A549 (cell line): ENCODE measurements at regions not wholly inside any gene's neighbourhood (a gene's known extent, or its start where the extent isn't known, plus 50 kb on each side); places are given as distances from the start of the nearest gene placed in this dataset.

Experiments used
- ATAC-seq, 2 experiments: fragments of 200-7000 bp in 1 of 2; fragments of >200 bp in 1 of 2; cut with Nextera tagmentation in 1 of 2; cut with Tn5 transposase in 1 of 2; 3 replicates each; pipeline versions ENCODE4 v1.8.0 to v1.9.1; 2018 to 2020; ENCODE audit warnings: mild to moderate bottlenecking in 1 of 2, moderate library complexity in 1 of 2
- CTCF ChIA-PET: fragments of 300-600 bp; sonication (Branson Sonifier 250); formaldehyde crosslinking; extraction: SDS; loops from one replicate; lab custom pipeline; 2021; ENCODE audit warnings: antibody characterized with exemption, inconsistent platforms; lab: Yijun Ruan, JAX
- POLR2A ChIA-PET: fragments of 350-600 bp; formaldehyde crosslinking; extraction: SDS; loops from one replicate; lab custom pipeline; 2021; ENCODE audit warnings: antibody characterized with exemption, inconsistent platforms; lab: Yijun Ruan, JAX
- DNase-seq, 2 experiments: peaks; one replicate each; pipeline versions ENCODE4 v3.0.0 to v3.0.0-alpha.2; 2011 to 2016; ENCODE audit warnings: low read depth in 1 of 2, low spot score in 1 of 2
- FAIRE-seq: peaks from 2 replicates; lab custom pipeline; 2011; peaks lifted over from hg19 to GRCh38; lab: Jason Lieb, UNC
- H3K27ac ChIP-seq, 2 experiments: fragments of >200 bp; sonication (Bioruptor Twin); formaldehyde crosslinking; 3 replicates each; pipeline ENCODE4 v1.5.1; 2016 to 2017
- H3K4me1 ChIP-seq: fragments of >200 bp; sonication (Bioruptor Twin); formaldehyde crosslinking; 3 replicates; pipeline ENCODE4 v1.6.1; 2016
- H3K4me2 ChIP-seq: fragments of >200 bp; sonication (Bioruptor Twin); formaldehyde crosslinking; 3 replicates; pipeline ENCODE4 v1.6.1; 2016
- H3K4me3 ChIP-seq: fragments of >200 bp; sonication (Bioruptor Twin); formaldehyde crosslinking; 3 replicates; pipeline ENCODE4 v1.5.1; 2016
- H3K9me3 ChIP-seq: fragments of >200 bp; sonication (Bioruptor Twin); formaldehyde crosslinking; 3 replicates; pipeline ENCODE4 v1.6.1; 2016
- BHLHE40 ChIP-seq: IDR thresholded peaks from 2 replicates; pipeline ENCODE4 v1.6.1; 2012; ENCODE audit warnings: low read depth, low read length, inconsistent platforms
- CEBPB ChIP-seq, 2 experiments: fragments of >200 bp in 1 of 2; sonication (Bioruptor Twin) in 1 of 2; formaldehyde crosslinking in 1 of 2; IDR thresholded peaks; 2 replicates each; pipeline ENCODE4 v1.6.1; 2012 to 2016
- CHD2 ChIP-seq: fragments of 150-350 bp; IDR thresholded peaks from 2 replicates; pipeline ENCODE4 v1.6.1; 2014; ENCODE audit warnings: low read length; ENCODE audit not compliant: partially characterized antibody
- EHMT2 ChIP-seq: fragments of 200-600 bp; sonication (generic); IDR thresholded peaks from 2 replicates; pipeline ENCODE4 v1.6.1; 2016; ENCODE audit warnings: antibody characterized with exemption, low read depth, mild to moderate bottlenecking, moderate library complexity
- EP300 ChIP-seq, 2 experiments: fragments of >200 bp; sonication (Bioruptor Twin); formaldehyde crosslinking; IDR thresholded peaks; 2 replicates in 1 of 2; 3 replicates in 1 of 2; pipeline ENCODE4 v1.6.1; 2016 to 2017
- ESRRA ChIP-seq: fragments of 150-350 bp; IDR thresholded peaks from 2 replicates; pipeline ENCODE4 v1.6.1; 2014; ENCODE audit warnings: mild to moderate bottlenecking, low read length, borderline replicate concordance
- FOSL2 ChIP-seq, 2 experiments: fragments of 450-650 bp in 1 of 2; fragments of >200 bp in 1 of 2; sonication (Bioruptor Twin) in 1 of 2; formaldehyde crosslinking; IDR thresholded peaks; 2 replicates each; pipeline versions ENCODE4 v1.5.0 to v1.6.1; 2016 to 2020; ENCODE audit warnings: mild to moderate bottlenecking in 1 of 2, moderate library complexity in 1 of 2
- GATA3 ChIP-seq: IDR thresholded peaks from 2 replicates; pipeline ENCODE4 v1.6.1; 2012; ENCODE audit warnings: borderline replicate concordance
- HDAC2 ChIP-seq: fragments of 200-600 bp; sonication (generic); IDR thresholded peaks from 2 replicates; pipeline ENCODE4 v1.6.1; 2016
- MYC ChIP-seq: IDR thresholded peaks from 2 replicates; pipeline ENCODE4 v1.6.1; 2012; ENCODE audit warnings: mild to moderate bottlenecking, inconsistent platforms, low read length, improper control_type of control experiment, borderline replicate concordance
- NFE2L2 ChIP-seq: fragments of 150-350 bp; conservative IDR thresholded peaks from 2 replicates; pipeline ENCODE4 v1.6.1; 2014; ENCODE audit warnings: low read length
- PHF8 ChIP-seq: fragments of 200-600 bp; sonication (generic); IDR thresholded peaks from 2 replicates; pipeline ENCODE4 v1.6.1; 2016; ENCODE audit warnings: low read depth, mild to moderate bottlenecking, antibody characterized with exemption, moderate library complexity, borderline replicate concordance
- RARB ChIP-seq: fragments of 250-450 bp; sonication (Bioruptor Pico); IDR thresholded peaks from 2 replicates; pipeline ENCODE4 v1.8.0; 2021; ENCODE audit warnings: mild to moderate bottlenecking, moderate library complexity
- RFX5 ChIP-seq: fragments of 450-650 bp; IDR thresholded peaks from 2 replicates; pipeline ENCODE4 v1.7.1; 2014; ENCODE audit warnings: antibody characterized with exemption, mild to moderate bottlenecking, moderate library complexity
- SREBF2 ChIP-seq: fragments of 450-650 bp; IDR thresholded peaks from 2 replicates; pipeline ENCODE4 v1.6.1; 2014; ENCODE audit warnings: mild to moderate bottlenecking, moderate library complexity
- ZC3H11A ChIP-seq: fragments of 450-650 bp; IDR thresholded peaks from 2 replicates; pipeline ENCODE4 v1.6.1; 2014; ENCODE audit warnings: antibody characterized with exemption, mild to moderate bottlenecking
- whole genome bisulfite sequencing: methylation state at CpG from one replicate; pipeline ENCODE4 v1.1.6; 2017; ENCODE audit errors: missing lambda C conversion rate; 5-methylcytosine and 5-hydroxymethylcytosine counted together
- TF ChIP-seq, protein P1 (sequence below): IDR thresholded peaks from 2 replicates; pipeline ENCODE4 v1.6.1; 2012
- TF ChIP-seq, protein P2 (sequence below): fragments of >200 bp; sonication (Bioruptor Twin); formaldehyde crosslinking; IDR thresholded peaks from 3 replicates; pipeline ENCODE4 v1.6.1; 2016
- TF ChIP-seq, protein P3 (sequence below): fragments of 250-450 bp; sonication (Bioruptor Pico); IDR thresholded peaks from 2 replicates; pipeline ENCODE4 v1.5.0; 2021; ENCODE audit warnings: mild to moderate bottlenecking, moderate library complexity, borderline replicate concordance
- TF ChIP-seq, protein P4 (sequence below): fragments of >200 bp; sonication (Bioruptor Twin); formaldehyde crosslinking; IDR thresholded peaks from 3 replicates; pipeline ENCODE4 v1.5.1; 2016
- TF ChIP-seq, protein P5 (sequence below): IDR thresholded peaks from 2 replicates; pipeline ENCODE4 v1.6.1; 2012; ENCODE audit warnings: low read depth, borderline replicate concordance
- TF ChIP-seq, protein P6 (sequence below): fragments of 450-650 bp; IDR thresholded peaks from 2 replicates; pipeline ENCODE4 v1.6.1; 2014; ENCODE audit warnings: antibody characterized with exemption

DNA sequence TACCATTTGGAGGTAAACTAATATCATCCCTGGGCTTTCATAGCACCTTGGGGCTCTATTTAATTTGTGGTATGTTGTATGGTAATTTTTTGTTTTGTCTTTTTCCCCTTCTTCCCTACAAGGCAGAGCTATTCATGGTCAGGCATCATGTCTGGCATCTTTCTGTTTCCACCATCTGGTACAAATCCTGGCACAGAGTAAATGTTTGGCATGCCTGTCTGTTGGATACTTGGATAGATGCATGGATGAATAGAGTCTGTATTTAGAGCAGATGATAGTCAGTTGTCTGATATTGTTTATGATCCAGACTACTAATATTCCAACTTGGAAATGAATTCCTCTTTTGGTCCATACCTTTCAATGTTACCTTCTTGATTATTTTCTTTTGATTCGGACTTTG is 139.8 kb downstream of the NEDD1 start:
- ChIA-PET POLR2A (no interaction called here), CTCF (no interaction called here)
- DNase-seq (no peak), FAIRE-seq (no peak), ATAC-seq (no peak)
- 0% methylated on average over 1 of the region's 1 CpG for WGBS
- TF ChIP-seq PHF8 = no peak
- TF ChIP-seq FOSL2 (IDR thresholded peaks at IDR 0.05) = no peak
- no peak for TF ChIP-seq FOSL2 (CRISPR knock-in tag; IDR thresholded peaks at IDR 0.05)
- TF ChIP-seq, protein P1, sequence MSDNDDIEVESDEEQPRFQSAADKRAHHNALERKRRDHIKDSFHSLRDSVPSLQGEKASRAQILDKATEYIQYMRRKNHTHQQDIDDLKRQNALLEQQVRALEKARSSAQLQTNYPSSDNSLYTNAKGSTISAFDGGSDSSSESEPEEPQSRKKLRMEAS = no peak
- TF ChIP-seq, protein P2, sequence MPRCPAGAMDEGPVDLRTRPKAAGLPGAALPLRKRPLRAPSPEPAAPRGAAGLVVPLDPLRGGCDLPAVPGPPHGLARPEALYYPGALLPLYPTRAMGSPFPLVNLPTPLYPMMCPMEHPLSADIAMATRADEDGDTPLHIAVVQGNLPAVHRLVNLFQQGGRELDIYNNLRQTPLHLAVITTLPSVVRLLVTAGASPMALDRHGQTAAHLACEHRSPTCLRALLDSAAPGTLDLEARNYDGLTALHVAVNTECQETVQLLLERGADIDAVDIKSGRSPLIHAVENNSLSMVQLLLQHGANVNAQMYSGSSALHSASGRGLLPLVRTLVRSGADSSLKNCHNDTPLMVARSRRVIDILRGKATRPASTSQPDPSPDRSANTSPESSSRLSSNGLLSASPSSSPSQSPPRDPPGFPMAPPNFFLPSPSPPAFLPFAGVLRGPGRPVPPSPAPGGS = no peak
- no peak for TF ChIP-seq CHD2
- Histone ChIP-seq H3K4me2 (no peak overlapping the region), H3K9me3 (no peaks in the 10 kb centered on the region), H3K27ac (no peak overlapping the region), H3K4me1 (no peaks in the 10 kb centered on the region), H3K4me3 (no peak overlapping the region)

DNA sequence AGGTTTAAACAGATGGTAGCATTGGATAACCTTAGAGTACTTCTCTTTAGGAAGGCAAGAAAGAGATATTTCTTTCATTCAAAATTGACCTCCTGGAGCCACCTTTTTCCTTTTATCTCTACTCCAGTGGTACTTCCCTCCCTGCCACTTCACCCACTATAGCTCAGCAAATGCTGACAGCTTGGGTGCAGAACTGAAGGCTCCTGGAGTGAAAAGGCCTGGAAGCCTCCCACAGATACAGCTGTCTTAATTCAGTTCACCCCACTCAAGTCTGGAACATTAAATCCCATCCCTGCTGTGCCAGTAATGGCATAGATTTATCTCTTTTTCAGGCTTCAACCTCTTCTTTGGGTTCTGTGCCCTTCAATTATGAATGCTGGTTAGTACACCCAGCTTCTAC is 140.3 kb downstream of the NEDD1 start:
- CTCF ChIA-PET = no interaction called here
- no peak for FAIRE-seq

More for the DNA sequence above, 140.3 kb downstream of the NEDD1 start:
- POLR2A ChIA-PET = no interaction called here
- Histone ChIP-seq H3K27ac (no peak overlapping the region), H3K4me2 (no peak overlapping the region), H3K4me3 (no peak overlapping the region), H3K9me3 (no peaks in the 10 kb centered on the region), H3K4me1 (no peaks in the 10 kb centered on the region)
- no peak for ATAC-seq
- TF ChIP-seq NFE2L2 = no peak
- TF ChIP-seq CEBPB (IDR thresholded peaks at IDR 0.05) = no peak
- TF ChIP-seq BHLHE40 = no peak
- no peak for TF ChIP-seq ZC3H11A
- TF ChIP-seq HDAC2 = no peak
- TF ChIP-seq CHD2 = no peak
- TF ChIP-seq, protein P3, sequence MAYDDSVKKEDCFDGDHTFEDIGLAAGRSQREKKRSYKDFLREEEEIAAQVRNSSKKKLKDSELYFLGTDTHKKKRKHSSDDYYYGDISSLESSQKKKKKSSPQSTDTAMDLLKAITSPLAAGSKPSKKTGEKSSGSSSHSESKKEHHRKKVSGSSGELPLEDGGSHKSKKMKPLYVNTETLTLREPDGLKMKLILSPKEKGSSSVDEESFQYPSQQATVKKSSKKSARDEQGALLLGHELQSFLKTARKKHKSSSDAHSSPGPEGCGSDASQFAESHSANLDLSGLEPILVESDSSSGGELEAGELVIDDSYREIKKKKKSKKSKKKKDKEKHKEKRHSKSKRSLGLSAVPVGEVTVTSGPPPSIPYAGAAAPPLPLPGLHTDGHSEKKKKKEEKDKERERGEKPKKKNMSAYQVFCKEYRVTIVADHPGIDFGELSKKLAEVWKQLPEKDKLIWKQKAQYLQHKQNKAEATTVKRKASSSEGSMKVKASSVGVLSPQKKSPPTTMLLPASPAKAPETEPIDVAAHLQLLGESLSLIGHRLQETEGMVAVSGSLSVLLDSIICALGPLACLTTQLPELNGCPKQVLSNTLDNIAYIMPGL (CRISPR knock-in tag) = no peak
- TF ChIP-seq, protein P4, sequence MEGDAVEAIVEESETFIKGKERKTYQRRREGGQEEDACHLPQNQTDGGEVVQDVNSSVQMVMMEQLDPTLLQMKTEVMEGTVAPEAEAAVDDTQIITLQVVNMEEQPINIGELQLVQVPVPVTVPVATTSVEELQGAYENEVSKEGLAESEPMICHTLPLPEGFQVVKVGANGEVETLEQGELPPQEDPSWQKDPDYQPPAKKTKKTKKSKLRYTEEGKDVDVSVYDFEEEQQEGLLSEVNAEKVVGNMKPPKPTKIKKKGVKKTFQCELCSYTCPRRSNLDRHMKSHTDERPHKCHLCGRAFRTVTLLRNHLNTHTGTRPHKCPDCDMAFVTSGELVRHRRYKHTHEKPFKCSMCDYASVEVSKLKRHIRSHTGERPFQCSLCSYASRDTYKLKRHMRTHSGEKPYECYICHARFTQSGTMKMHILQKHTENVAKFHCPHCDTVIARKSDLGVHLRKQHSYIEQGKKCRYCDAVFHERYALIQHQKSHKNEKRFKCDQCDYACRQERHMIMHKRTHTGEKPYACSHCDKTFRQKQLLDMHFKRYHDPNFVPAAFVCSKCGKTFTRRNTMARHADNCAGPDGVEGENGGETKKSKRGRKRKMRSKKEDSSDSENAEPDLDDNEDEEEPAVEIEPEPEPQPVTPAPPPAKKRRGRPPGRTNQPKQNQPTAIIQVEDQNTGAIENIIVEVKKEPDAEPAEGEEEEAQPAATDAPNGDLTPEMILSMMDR = no peak
- TF ChIP-seq RFX5 = no peak
- no peak for TF ChIP-seq RARB (CRISPR knock-in tag)
- TF ChIP-seq MYC = no peak
- TF ChIP-seq EP300 (IDR thresholded peaks at IDR 0.05) = no peak
- TF ChIP-seq, protein P5, sequence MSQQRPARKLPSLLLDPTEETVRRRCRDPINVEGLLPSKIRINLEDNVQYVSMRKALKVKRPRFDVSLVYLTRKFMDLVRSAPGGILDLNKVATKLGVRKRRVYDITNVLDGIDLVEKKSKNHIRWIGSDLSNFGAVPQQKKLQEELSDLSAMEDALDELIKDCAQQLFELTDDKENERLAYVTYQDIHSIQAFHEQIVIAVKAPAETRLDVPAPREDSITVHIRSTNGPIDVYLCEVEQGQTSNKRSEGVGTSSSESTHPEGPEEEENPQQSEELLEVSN = no peak
- TF ChIP-seq GATA3 = no peak
- TF ChIP-seq PHF8 = no peak
- TF ChIP-seq SREBF2 = no peak
- TF ChIP-seq, protein P6, sequence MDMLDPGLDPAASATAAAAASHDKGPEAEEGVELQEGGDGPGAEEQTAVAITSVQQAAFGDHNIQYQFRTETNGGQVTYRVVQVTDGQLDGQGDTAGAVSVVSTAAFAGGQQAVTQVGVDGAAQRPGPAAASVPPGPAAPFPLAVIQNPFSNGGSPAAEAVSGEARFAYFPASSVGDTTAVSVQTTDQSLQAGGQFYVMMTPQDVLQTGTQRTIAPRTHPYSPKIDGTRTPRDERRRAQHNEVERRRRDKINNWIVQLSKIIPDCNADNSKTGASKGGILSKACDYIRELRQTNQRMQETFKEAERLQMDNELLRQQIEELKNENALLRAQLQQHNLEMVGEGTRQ = no peak
- no peak for TF ChIP-seq EHMT2
- no peak for TF ChIP-seq ESRRA
- DNase-seq = no peak
